ENCODE measurements at regions not wholly inside any gene's neighbourhood (a gene's known extent, or its start where the extent isn't known, plus 50 kb on each side); places are given as distances from the start of the nearest gene placed in this dataset.

DNA sequence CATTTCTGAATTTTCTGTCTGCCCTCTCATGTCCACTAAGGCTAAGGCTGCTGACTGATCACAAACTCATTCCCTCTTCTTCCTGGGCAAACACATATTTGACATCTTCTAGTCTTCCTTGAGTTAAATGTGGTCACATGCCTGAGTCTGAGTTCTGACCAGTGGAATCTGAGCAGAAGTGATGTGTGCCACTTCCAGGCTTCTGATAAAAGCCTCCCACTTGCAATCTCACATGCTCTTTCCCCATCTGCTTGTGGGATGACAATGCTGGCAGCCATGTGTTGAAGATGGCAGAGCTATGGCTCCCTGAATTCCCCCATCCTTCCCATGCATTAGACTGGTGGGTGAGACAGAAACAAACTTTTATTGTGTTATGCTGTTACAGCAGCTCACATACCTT lies 149.9 kb upstream of the ZNF648 start:
- no peak overlapping the region for H3K4me3 ChIP-seq (ENCODE audit: control insufficient read depth in 2 of 3, extremely low read depth in 1 of 3, insufficient read depth in 2 of 3, low read depth in 1 of 3, low read length in 3 of 3)
- no peak overlapping the region for H3K27ac ChIP-seq (ENCODE audit: control insufficient read depth, insufficient read depth, low read length)
- no peaks in the 10 kb centered on the region for H4K20me1 ChIP-seq (ENCODE audit: control insufficient read depth, extremely low read depth, insufficient read depth, low read length)
- no peak for TF ChIP-seq EZH2 (IDR thresholded peaks at IDR 0.05; ENCODE audit: low read length)
- TF ChIP-seq, protein P1, sequence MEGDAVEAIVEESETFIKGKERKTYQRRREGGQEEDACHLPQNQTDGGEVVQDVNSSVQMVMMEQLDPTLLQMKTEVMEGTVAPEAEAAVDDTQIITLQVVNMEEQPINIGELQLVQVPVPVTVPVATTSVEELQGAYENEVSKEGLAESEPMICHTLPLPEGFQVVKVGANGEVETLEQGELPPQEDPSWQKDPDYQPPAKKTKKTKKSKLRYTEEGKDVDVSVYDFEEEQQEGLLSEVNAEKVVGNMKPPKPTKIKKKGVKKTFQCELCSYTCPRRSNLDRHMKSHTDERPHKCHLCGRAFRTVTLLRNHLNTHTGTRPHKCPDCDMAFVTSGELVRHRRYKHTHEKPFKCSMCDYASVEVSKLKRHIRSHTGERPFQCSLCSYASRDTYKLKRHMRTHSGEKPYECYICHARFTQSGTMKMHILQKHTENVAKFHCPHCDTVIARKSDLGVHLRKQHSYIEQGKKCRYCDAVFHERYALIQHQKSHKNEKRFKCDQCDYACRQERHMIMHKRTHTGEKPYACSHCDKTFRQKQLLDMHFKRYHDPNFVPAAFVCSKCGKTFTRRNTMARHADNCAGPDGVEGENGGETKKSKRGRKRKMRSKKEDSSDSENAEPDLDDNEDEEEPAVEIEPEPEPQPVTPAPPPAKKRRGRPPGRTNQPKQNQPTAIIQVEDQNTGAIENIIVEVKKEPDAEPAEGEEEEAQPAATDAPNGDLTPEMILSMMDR (optimal IDR thresholded peaks at IDR 0.05 in 1 of 3, IDR thresholded peaks at IDR 0.05 in 1 of 3, conservative IDR thresholded peaks at IDR 0.05 in 1 of 3; ENCODE audit: extremely low read depth in 1 of 3, insufficient read depth in 2 of 3, low read length in 3 of 3), result no peak
- no peak overlapping the region for H2AFZ ChIP-seq (ENCODE audit: control insufficient read depth, low read length)
- dilution Hi-C loops (cut with MboI; ENCODE audit: extremely low pct_ligation_motif_present, low sequenced_read_pairs), result no loop called here
- H3K9me1 ChIP-seq (ENCODE audit: control insufficient read depth, extremely low read depth, insufficient read depth, low read length), result no peaks in the 10 kb centered on the region
- FAIRE-seq, result peak; percentile 9
- no peaks in the 10 kb centered on the region for H3K9me3 ChIP-seq (ENCODE audit: control insufficient read depth, low read depth, low read length)
- no peaks in the 10 kb centered on the region for H3K36me3 ChIP-seq (ENCODE audit: control insufficient read depth in 2 of 2, extremely low read depth in 1 of 2, insufficient read depth in 2 of 2, low read length in 2 of 2)
- no peak for DNase-seq (ENCODE audit: low read depth, low spot score)
- no peaks in the 10 kb centered on the region for H3K79me2 ChIP-seq (ENCODE audit: control insufficient read depth, insufficient read depth, low read length)
- H3K4me2 ChIP-seq (ENCODE audit: control insufficient read depth, extremely low read depth, insufficient read depth, low read depth, low read length), result no peak overlapping the region
- H3K9ac ChIP-seq (ENCODE audit: control insufficient read depth, extremely low read depth, insufficient read depth, low read length), result no peak overlapping the region
- H3K4me1 ChIP-seq (ENCODE audit: control insufficient read depth, extremely low read depth, insufficient read depth, low read length), result peaks cover 3% of the 10 kb centered on the region
- no peaks in the 10 kb centered on the region for H3K27me3 ChIP-seq (ENCODE audit: control insufficient read depth, extremely low read depth, insufficient read depth, low read length)

DNA sequence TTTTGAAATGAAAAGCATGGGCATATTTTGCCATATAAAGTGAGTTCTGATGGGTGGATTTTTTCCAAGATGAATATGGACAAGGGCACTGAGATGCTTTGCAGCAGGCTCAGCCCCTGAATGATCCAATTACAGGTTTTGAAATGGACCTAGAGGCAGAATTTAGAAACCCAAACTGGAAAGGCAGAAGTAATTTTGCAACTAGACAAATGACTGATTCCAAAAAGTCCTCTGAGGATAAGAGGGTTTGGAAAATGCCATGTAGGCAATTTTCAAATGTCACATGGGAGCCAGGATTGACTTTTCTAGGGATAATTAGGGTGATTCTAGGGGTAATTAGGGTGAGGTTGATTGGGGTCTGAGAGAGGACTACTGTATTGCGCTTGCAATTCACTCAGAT lies 148.9 kb upstream of the ZNF648 start:
- H3K27ac ChIP-seq (ENCODE audit: control insufficient read depth, insufficient read depth, low read length), result no peak overlapping the region
- DNase-seq (ENCODE audit: low read depth, low spot score), result no peak
- no peak overlapping the region for H3K9ac ChIP-seq (ENCODE audit: control insufficient read depth, extremely low read depth, insufficient read depth, low read length)
- no peak overlapping the region for H3K4me2 ChIP-seq (ENCODE audit: control insufficient read depth, extremely low read depth, insufficient read depth, low read depth, low read length)
- TF ChIP-seq EZH2 (IDR thresholded peaks at IDR 0.05; ENCODE audit: low read length), result no peak
- TF ChIP-seq, protein P1 (optimal IDR thresholded peaks at IDR 0.05 in 1 of 3, IDR thresholded peaks at IDR 0.05 in 1 of 3, conservative IDR thresholded peaks at IDR 0.05 in 1 of 3; ENCODE audit: extremely low read depth in 1 of 3, insufficient read depth in 2 of 3, low read length in 3 of 3), result no peak
- H3K79me2 ChIP-seq (ENCODE audit: control insufficient read depth, insufficient read depth, low read length), result no peaks in the 10 kb centered on the region
- H3K4me1 ChIP-seq (ENCODE audit: control insufficient read depth, extremely low read depth, insufficient read depth, low read length), result no peaks in the 10 kb centered on the region
- no peak overlapping the region for H3K4me3 ChIP-seq (ENCODE audit: control insufficient read depth in 2 of 3, extremely low read depth in 1 of 3, insufficient read depth in 2 of 3, low read depth in 1 of 3, low read length in 3 of 3)
- no peak overlapping the region for H2AFZ ChIP-seq (ENCODE audit: control insufficient read depth, low read length)
- dilution Hi-C loops (cut with MboI; ENCODE audit: extremely low pct_ligation_motif_present, low sequenced_read_pairs), result no loop called here
- H3K36me3 ChIP-seq (ENCODE audit: control insufficient read depth in 2 of 2, extremely low read depth in 1 of 2, insufficient read depth in 2 of 2, low read length in 2 of 2), result no peaks in the 10 kb centered on the region
- no peaks in the 10 kb centered on the region for H3K9me1 ChIP-seq (ENCODE audit: control insufficient read depth, extremely low read depth, insufficient read depth, low read length)
- H4K20me1 ChIP-seq (ENCODE audit: control insufficient read depth, extremely low read depth, insufficient read depth, low read length), result no peaks in the 10 kb centered on the region
- no peak for FAIRE-seq
- H3K27me3 ChIP-seq (ENCODE audit: control insufficient read depth, extremely low read depth, insufficient read depth, low read length), result no peaks in the 10 kb centered on the region
- H3K9me3 ChIP-seq (ENCODE audit: control insufficient read depth, low read depth, low read length), result no peaks in the 10 kb centered on the region

Data from keratinocyte (primary cell).